ENCODE measurements at regions not wholly inside any gene's neighbourhood (a gene's known extent, or its start where the extent isn't known, plus 50 kb on each side); places are given as distances from the start of the nearest gene placed in this dataset.

DNA sequence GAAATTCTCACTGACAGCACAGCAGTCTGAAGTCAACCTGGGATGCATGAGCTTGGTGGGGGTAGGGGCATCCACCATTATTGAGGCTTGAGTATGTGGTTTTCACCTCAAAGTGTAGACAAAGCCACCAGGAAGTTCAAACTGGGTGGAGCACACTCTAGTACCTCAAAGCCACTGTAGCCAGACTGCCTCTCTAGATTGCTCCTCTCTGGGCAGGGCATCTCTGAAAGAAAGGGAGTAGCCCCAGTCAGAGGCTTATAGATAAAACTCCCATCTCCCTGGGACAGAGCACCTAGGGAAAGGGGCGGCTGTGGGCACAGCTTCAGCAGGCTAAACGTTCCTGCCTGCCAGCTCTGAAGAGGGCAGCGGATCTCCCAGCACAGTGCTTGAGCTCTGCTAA lies 143.0 kb downstream of the KITLG start:
- TF ChIP-seq, protein P1, sequence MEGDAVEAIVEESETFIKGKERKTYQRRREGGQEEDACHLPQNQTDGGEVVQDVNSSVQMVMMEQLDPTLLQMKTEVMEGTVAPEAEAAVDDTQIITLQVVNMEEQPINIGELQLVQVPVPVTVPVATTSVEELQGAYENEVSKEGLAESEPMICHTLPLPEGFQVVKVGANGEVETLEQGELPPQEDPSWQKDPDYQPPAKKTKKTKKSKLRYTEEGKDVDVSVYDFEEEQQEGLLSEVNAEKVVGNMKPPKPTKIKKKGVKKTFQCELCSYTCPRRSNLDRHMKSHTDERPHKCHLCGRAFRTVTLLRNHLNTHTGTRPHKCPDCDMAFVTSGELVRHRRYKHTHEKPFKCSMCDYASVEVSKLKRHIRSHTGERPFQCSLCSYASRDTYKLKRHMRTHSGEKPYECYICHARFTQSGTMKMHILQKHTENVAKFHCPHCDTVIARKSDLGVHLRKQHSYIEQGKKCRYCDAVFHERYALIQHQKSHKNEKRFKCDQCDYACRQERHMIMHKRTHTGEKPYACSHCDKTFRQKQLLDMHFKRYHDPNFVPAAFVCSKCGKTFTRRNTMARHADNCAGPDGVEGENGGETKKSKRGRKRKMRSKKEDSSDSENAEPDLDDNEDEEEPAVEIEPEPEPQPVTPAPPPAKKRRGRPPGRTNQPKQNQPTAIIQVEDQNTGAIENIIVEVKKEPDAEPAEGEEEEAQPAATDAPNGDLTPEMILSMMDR (IDR thresholded peaks at IDR 0.05), result no peak
- TF ChIP-seq POLR2A (IDR thresholded peaks at IDR 0.05), result no peak

All from lower leg skin (tissue), 3 donors.